ENCODE measurements at regions not wholly inside any gene's neighbourhood (a gene's known extent, or its start where the extent isn't known, plus 50 kb on each side); places are given as distances from the start of the nearest gene placed in this dataset.
"Not testable (repeated sequence)": the region's sequence is repeated elsewhere in the genome, so short reads cannot be mapped to it uniquely, and the experiment has no call there.

DNA sequence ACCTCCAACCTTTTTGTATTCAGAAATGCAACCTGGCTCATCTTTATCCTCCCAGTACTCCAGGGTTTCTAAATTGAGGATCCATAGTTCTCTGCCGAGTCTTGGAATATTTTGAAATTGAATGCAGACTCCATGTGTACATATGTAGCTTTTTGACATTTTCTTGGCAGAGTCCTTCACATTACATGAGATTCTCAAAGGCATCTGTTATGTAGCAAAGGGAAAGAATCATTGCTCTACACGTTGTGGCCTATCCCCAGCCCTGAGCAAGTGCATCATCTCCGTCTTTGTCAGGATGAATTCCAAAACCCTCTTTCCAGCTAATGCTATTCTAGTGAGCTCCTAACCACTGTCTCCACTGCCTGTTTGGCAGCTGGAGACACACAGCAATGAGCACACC lies 742.9 kb downstream of the DHX35 start:
- Histone ChIP-seq H3K4me1 (ENCODE audit: control insufficient read depth, insufficient read depth, low read length) (peaks cover 10% of the 10 kb centered on the region), H3K36me3 (ENCODE audit: control insufficient read depth, insufficient read depth, low read length) (no peaks in the 10 kb centered on the region), H3K4me3 (ENCODE audit: low read length) (no peak overlapping the region), H3K27me3 (ENCODE audit: control insufficient read depth, insufficient read depth, low read length) (no peaks in the 10 kb centered on the region), H3K9ac (ENCODE audit: low read length) (no peak overlapping the region), H3K27ac (ENCODE audit: low read depth, low read length) (no peak overlapping the region)

DNA sequence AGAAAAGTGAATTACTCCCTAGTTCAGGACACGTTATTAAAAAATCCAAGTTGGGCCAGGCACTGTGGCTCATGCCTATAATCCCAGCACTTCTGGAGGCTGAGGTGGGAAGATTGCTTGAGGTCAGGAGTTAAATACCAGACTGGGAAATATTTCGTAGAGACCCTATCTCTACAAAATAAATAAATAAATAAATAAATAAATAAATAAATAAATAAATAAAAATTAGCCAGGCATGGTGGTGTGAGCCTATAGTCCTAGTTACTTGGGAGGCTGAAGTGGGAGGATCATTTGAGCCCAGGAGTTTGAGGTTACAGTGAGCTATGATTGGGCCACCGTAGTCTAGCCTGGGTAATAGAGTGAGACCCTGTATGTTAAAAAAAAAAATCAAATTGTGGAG lies 741.2 kb downstream of the DHX35 start:
- not testable (repeated sequence) for H3K4me1 ChIP-seq (ENCODE audit: control insufficient read depth, insufficient read depth, low read length); H3K36me3 ChIP-seq (ENCODE audit: control insufficient read depth, insufficient read depth, low read length); H3K27me3 ChIP-seq (ENCODE audit: control insufficient read depth, insufficient read depth, low read length); H3K27ac ChIP-seq (ENCODE audit: low read depth, low read length); H3K9ac ChIP-seq (ENCODE audit: low read length); H3K4me3 ChIP-seq (ENCODE audit: low read length)

DNA sequence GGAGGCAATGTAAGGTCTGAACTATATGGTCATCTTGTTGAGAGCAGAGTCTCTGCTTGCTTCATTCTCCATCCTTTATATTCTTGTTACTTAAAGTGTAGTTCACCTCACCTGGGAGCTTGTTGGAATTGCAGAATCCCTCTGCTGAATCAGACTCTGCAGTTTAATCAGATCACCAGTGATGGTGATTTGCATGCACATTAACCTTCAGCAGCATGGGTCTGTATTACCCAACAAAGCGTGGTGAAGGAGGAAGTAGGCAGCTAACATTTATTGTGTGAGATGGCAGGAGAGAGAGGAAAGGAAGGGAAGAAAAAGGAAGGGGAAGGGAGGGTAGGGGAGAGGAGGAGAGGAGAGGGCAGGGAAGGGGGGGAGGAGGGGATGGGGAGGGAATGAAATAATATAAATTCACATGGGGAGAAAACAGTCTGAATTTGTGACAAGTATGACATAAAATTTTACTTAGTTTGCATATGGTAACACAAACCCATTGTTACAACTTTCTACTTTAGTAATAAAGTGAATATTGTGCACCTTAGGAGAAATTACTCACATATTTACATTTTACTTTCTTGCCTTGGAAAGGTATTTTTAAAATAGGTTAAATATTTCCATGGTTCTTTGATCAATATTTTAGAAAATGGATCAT lies 740.7 kb downstream of the DHX35 start:
- Histone ChIP-seq H3K27me3 (ENCODE audit: control insufficient read depth, insufficient read depth, low read length) (no peaks in the 10 kb centered on the region), H3K4me3 (ENCODE audit: low read length) (no peak overlapping the region), H3K36me3 (ENCODE audit: control insufficient read depth, insufficient read depth, low read length) (no peaks in the 10 kb centered on the region), H3K27ac (ENCODE audit: low read depth, low read length) (no peak overlapping the region), H3K4me1 (ENCODE audit: control insufficient read depth, insufficient read depth, low read length) (peaks cover 10% of the 10 kb centered on the region), H3K9ac (ENCODE audit: low read length) (no peak overlapping the region)

DNA sequence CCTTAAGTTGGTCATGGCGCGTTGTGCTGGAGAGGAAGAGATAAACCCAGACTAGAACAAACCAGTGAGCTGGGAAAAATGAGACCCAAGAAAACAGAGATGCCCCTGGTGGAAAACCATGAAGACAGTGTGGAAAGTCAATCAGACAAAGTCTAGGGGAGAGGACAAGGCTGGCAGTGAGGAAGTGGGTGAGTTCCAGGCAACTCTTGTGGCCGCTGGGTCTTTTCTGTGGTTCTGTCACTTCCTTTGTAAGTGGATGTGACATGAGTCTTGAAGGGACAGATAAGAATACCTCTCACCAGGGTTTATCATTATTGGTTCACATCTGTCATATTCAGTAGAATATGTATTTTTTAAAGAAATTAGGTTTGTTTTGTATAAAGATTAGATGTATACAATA lies 738.4 kb downstream of the DHX35 start:
- Histone ChIP-seq H3K27ac (ENCODE audit: low read depth, low read length) (no peak overlapping the region), H3K27me3 (ENCODE audit: control insufficient read depth, insufficient read depth, low read length) (no peaks in the 10 kb centered on the region), H3K4me1 (ENCODE audit: control insufficient read depth, insufficient read depth, low read length) (peaks cover 3% of the 10 kb centered on the region), H3K4me3 (ENCODE audit: low read length) (no peak overlapping the region), H3K9ac (ENCODE audit: low read length) (no peak overlapping the region), H3K36me3 (ENCODE audit: control insufficient read depth, insufficient read depth, low read length) (no peaks in the 10 kb centered on the region)

DNA sequence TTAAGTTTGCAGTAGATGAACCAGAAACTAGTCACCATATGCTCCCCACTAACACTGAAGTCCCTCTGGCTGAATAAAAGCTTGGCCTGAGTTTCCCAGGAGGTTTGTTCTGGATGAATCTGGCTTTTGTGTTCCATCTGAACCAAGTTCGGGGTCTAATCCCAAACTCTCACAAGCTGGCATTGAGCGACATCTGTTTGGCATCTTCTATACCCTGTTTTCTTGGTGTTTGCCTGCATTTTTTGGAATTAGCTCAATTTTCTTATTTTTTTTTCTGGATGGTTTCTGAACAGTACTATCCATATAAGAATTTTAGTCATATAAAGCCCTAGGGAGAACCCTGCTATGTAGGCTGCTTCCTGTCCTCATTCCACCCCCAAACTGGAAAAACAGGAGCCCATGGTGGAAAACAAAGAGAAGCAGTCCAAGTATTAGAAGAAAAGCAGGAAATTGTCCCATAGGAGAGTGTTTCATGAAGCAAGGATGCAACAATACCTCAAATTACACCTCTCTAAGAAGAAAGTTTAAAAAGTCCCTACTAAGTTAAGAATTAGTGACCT lies 737.1 kb downstream of the DHX35 start:
- no peak overlapping the region for H3K27ac ChIP-seq (ENCODE audit: low read depth, low read length)
- H3K36me3 ChIP-seq (ENCODE audit: control insufficient read depth, insufficient read depth, low read length) = no peaks in the 10 kb centered on the region
- no peak overlapping the region for H3K4me3 ChIP-seq (ENCODE audit: low read length)
- no peaks in the 10 kb centered on the region for H3K27me3 ChIP-seq (ENCODE audit: control insufficient read depth, insufficient read depth, low read length)
- no peak overlapping the region for H3K9ac ChIP-seq (ENCODE audit: low read length)
- no peaks in the 10 kb centered on the region for H3K4me1 ChIP-seq (ENCODE audit: control insufficient read depth, insufficient read depth, low read length)

DNA sequence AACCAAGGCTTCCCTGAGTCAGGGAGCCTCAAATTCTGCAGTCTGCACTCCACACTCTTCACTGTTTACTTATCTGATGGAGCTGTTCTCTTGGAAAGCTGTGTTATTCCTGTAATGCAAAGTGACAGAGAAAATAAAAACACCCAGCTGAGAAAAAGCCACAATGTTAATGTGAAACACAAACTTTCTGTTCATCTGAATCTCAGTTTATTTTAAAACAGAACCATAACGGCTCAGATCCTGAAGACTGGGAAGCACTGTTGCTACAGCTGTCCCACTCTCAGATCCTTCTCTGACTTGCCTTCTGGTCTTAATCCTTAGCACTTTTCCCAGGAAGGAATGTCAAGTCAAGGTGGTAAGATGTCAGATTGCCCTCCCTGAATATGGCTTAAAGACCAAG lies 736.6 kb downstream of the DHX35 start:
- H3K27ac ChIP-seq (ENCODE audit: low read depth, low read length) = no peak overlapping the region
- no peaks in the 10 kb centered on the region for H3K4me1 ChIP-seq (ENCODE audit: control insufficient read depth, insufficient read depth, low read length)
- no peak overlapping the region for H3K9ac ChIP-seq (ENCODE audit: low read length)

DNA sequence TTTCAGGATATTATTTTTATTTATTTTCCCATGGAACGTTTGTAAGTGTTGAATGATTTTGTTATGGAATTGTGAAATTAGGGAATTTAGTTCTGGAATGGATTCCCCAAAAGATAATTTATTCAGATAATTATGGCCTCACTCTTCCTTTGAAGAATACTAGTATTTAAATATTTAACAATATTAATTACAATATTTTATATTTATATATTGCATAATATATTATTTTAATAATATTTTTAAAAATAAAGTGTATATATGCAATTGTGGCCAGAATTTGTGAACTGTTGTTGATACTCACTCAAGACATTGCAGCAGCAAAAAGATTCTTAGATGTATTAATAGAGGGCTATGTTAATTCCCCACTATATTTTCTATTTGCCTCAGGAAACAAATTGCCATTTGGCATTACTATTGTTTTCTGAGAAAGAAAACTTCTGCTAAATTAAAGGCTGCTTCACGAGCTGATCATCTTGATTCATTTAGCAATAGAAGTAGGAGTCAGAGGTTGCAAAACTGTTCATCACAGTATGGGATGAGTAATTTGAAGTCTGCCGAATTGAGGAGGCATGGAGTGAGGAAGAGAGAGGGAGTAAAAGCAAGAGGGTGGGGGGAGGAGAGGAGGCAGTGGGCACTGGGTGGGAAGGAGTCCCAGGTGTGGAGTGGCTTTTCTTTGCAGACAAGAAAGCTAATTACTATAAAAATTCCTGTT lies 729.2 kb downstream of the DHX35 start:
- Histone ChIP-seq H3K36me3 (ENCODE audit: control insufficient read depth, insufficient read depth, low read length) (no peaks in the 10 kb centered on the region), H3K27ac (ENCODE audit: low read depth, low read length) (no peak overlapping the region), H3K4me1 (ENCODE audit: control insufficient read depth, insufficient read depth, low read length) (no peaks in the 10 kb centered on the region), H3K9ac (ENCODE audit: low read length) (no peak overlapping the region), H3K27me3 (ENCODE audit: control insufficient read depth, insufficient read depth, low read length) (no peaks in the 10 kb centered on the region), H3K4me3 (ENCODE audit: low read length) (no peak overlapping the region)

More for the DNA sequence above, 736.6 kb downstream of the DHX35 start:
- no peak overlapping the region for H3K4me3 ChIP-seq (ENCODE audit: low read length)
- H3K36me3 ChIP-seq (ENCODE audit: control insufficient read depth, insufficient read depth, low read length) = no peaks in the 10 kb centered on the region
- no peaks in the 10 kb centered on the region for H3K27me3 ChIP-seq (ENCODE audit: control insufficient read depth, insufficient read depth, low read length)

DNA sequence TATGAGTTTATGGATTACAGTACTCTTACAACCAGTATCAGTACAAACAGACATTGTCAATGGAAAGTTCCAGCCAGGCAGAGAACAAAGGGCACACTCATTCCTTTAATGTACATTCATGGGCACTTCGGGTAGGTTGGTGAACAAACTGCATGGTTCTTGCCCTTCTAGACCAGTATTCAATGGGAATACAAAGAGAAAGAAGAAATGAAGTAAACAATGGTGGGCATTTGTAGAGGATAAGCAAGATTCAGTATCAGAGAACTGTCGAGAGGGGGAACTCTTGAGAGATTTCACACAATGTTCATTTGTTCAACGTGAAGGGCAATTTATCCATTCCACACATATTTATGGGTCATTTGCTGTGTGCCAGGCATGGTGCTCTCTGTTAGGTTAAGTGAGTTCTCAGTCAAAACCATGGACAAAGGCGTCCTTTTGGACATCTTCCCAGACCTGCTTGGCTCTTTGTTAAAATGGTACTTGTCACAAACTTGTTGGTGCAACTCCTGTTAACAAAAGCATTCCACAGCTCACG lies 714.8 kb downstream of the DHX35 start:
- no peak overlapping the region for H3K4me3 ChIP-seq (ENCODE audit: low read length)
- no peaks in the 10 kb centered on the region for H3K4me1 ChIP-seq (ENCODE audit: control insufficient read depth, insufficient read depth, low read length)
- no peaks in the 10 kb centered on the region for H3K36me3 ChIP-seq (ENCODE audit: control insufficient read depth, insufficient read depth, low read length)
- no peaks in the 10 kb centered on the region for H3K27me3 ChIP-seq (ENCODE audit: control insufficient read depth, insufficient read depth, low read length)
- no peak overlapping the region for H3K27ac ChIP-seq (ENCODE audit: low read depth, low read length)
- H3K9ac ChIP-seq (ENCODE audit: low read length) = no peak overlapping the region

DNA sequence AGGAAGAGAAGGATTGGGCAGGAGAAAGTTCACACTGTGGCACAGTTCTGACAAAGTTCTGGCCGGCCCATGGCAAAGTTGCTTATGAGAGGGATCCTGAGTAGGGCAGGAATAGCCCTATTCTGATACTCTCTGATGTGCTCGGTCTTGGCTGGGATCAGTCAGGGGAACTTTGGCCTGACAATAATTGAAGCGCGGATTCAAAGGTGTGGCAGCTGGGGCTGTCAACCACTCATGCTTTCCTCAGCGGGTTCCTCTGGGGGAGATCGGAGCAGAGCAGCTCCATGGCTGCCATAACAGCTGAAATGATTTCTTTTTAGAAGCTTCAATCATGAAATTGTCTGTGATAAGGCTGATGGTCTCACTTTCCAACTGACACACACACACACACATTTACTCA lies 714.1 kb downstream of the DHX35 start:
- Histone ChIP-seq H3K36me3 (ENCODE audit: control insufficient read depth, insufficient read depth, low read length) (no peaks in the 10 kb centered on the region), H3K4me1 (ENCODE audit: control insufficient read depth, insufficient read depth, low read length) (no peaks in the 10 kb centered on the region), H3K4me3 (ENCODE audit: low read length) (no peak overlapping the region), H3K27ac (ENCODE audit: low read depth, low read length) (no peak overlapping the region), H3K9ac (ENCODE audit: low read length) (no peak overlapping the region), H3K27me3 (ENCODE audit: control insufficient read depth, insufficient read depth, low read length) (no peaks in the 10 kb centered on the region)

DNA sequence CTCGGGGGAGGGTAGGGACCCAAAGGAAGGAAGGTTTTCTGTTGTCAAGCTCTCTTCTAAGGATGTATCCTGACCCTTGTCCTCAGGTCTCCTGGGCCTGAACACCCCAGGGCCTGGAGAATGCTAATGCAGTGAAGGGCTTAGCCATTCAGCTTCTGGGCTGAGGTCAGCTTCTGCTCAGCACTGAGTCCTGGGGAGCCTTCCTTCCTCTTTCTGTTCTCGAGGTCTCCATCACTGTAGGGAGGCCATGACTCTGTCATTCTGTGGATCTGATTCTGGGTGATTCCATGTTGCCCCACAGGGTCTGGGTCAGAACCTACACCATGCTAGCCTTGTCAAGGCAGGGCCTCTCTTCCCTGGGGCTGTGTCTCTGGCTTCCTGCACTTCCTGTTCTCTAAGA lies 712.7 kb downstream of the DHX35 start:
- H3K27ac ChIP-seq (ENCODE audit: low read depth, low read length) = no peak overlapping the region
- H3K9ac ChIP-seq (ENCODE audit: low read length) = no peak overlapping the region
- no peaks in the 10 kb centered on the region for H3K36me3 ChIP-seq (ENCODE audit: control insufficient read depth, insufficient read depth, low read length)
- H3K4me3 ChIP-seq (ENCODE audit: low read length) = no peak overlapping the region
- no peaks in the 10 kb centered on the region for H3K4me1 ChIP-seq (ENCODE audit: control insufficient read depth, insufficient read depth, low read length)
- no peaks in the 10 kb centered on the region for H3K27me3 ChIP-seq (ENCODE audit: control insufficient read depth, insufficient read depth, low read length)

DNA sequence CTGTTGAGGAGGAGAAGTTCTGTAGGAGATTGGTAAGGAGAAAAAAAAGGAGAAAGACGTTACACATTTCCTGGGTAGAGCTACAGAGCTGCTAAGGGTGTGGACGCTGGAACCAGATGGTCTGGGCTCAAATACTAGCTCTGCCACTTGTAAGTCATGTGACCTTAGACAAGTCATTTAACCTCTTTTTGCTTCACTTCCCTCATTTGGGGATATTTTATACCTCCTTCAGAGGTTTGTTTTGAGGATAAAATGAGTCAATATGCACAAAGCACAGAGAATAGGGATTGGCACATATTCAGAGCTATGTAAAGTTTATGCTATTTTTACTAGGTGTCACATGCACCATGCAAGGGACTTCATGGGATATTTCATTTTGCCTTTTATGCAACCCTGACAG lies 708.8 kb downstream of the DHX35 start:
- Histone ChIP-seq H3K27me3 (ENCODE audit: control insufficient read depth, insufficient read depth, low read length) (no peaks in the 10 kb centered on the region), H3K27ac (ENCODE audit: low read depth, low read length) (no peak overlapping the region), H3K36me3 (ENCODE audit: control insufficient read depth, insufficient read depth, low read length) (no peaks in the 10 kb centered on the region), H3K4me1 (ENCODE audit: control insufficient read depth, insufficient read depth, low read length) (no peaks in the 10 kb centered on the region), H3K9ac (ENCODE audit: low read length) (no peak overlapping the region), H3K4me3 (ENCODE audit: low read length) (no peak overlapping the region)

DNA sequence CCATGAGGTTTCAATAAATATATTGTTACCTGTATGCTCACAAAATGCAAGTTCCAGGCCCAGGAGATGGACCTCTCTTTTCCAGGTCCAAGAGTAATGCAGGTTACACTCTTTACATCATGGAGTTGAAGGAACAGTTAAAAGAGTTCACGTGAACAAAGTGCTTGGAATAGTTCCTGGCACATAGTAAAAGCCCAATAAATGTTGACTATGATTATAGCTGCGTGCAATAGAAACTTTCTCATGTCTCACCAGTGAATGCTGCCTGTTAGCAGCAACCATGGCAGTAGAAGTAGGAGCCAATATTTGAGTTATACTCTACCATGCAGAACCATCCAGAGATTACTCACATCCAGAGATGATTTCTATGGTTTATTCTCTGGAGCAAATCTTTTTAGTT lies 707.5 kb downstream of the DHX35 start:
- Histone ChIP-seq H3K36me3 (ENCODE audit: control insufficient read depth, insufficient read depth, low read length) (no peaks in the 10 kb centered on the region), H3K9ac (ENCODE audit: low read length) (no peak overlapping the region), H3K27ac (ENCODE audit: low read depth, low read length) (no peak overlapping the region), H3K4me1 (ENCODE audit: control insufficient read depth, insufficient read depth, low read length) (no peaks in the 10 kb centered on the region), H3K27me3 (ENCODE audit: control insufficient read depth, insufficient read depth, low read length) (no peaks in the 10 kb centered on the region), H3K4me3 (ENCODE audit: low read length) (no peak overlapping the region)

DNA sequence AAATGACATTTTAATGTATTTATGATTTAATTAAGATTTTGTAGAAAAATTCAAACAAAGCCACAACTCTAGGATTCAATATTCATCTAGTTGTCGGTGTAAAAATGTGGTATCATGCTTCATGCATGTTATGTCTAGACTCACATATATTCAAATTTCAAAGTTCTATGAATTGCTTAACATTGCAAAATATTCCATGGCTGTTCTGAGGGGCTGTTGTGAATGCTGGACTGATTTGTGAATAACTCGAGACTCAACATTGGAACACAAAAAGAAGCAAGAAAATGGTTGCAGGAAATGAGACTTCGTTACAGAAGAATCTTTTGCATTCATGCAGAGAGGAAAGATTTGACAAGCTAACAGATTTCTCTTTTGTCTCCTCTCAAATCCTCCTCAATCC lies 705.9 kb downstream of the DHX35 start:
- no peak overlapping the region for H3K4me3 ChIP-seq (ENCODE audit: low read length)
- no peaks in the 10 kb centered on the region for H3K27me3 ChIP-seq (ENCODE audit: control insufficient read depth, insufficient read depth, low read length)
- H3K27ac ChIP-seq (ENCODE audit: low read depth, low read length) = no peak overlapping the region
- H3K36me3 ChIP-seq (ENCODE audit: control insufficient read depth, insufficient read depth, low read length) = no peaks in the 10 kb centered on the region
- H3K4me1 ChIP-seq (ENCODE audit: control insufficient read depth, insufficient read depth, low read length) = no peaks in the 10 kb centered on the region
- H3K9ac ChIP-seq (ENCODE audit: low read length) = no peak overlapping the region

All from rectal smooth muscle tissue (tissue), 1 donor.